ENCODE measurements at regions not wholly inside any gene's neighbourhood (a gene's known extent, or its start where the extent isn't known, plus 50 kb on each side); places are given as distances from the start of the nearest gene placed in this dataset.

DNA sequence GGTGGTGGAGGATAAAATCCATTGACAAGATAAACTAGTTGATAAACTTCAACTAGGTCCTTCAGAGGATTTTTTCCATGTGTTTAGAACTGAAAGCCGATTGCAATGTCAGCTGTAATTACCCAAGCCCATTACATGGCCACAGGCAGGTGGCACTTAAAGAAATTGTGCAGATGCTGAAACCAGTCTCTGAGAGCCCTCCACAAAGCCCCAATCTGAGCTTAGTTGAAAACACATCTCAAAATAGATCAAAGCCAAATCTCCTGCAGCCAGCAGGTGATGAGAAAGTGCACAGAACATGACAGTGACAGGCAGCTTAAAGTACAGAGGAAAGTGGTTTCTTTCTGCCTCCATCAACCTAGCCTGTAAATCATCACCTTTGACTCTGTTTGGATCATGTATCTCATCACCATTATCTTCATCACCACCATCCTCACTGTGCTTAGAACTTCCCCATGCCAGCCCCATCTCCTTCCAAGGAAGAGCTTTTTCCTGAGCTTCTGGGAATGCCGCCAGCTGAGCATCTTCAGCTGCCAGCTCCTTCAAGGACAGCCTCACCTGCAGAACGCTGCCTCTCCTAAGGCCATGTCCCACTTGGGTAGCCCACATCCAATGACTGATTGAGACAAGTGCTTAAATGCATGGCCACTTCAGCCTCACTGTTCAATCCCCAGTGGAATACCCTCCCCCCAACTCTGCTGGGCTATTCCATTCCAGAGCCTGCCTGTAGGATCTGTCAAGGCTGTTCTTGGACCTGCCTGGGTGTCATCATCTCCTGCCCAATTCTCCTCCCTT is 219.5 kb upstream of the TMEM132C start:
- no peak for DNase-seq
- TF ChIP-seq, protein P1, sequence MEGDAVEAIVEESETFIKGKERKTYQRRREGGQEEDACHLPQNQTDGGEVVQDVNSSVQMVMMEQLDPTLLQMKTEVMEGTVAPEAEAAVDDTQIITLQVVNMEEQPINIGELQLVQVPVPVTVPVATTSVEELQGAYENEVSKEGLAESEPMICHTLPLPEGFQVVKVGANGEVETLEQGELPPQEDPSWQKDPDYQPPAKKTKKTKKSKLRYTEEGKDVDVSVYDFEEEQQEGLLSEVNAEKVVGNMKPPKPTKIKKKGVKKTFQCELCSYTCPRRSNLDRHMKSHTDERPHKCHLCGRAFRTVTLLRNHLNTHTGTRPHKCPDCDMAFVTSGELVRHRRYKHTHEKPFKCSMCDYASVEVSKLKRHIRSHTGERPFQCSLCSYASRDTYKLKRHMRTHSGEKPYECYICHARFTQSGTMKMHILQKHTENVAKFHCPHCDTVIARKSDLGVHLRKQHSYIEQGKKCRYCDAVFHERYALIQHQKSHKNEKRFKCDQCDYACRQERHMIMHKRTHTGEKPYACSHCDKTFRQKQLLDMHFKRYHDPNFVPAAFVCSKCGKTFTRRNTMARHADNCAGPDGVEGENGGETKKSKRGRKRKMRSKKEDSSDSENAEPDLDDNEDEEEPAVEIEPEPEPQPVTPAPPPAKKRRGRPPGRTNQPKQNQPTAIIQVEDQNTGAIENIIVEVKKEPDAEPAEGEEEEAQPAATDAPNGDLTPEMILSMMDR (IDR thresholded peaks at IDR 0.05) = no peak
- TF ChIP-seq POLR2A (IDR thresholded peaks at IDR 0.05) = no peak
- Histone ChIP-seq H3K9me3 (no peaks in the 10 kb centered on the region), H3K27ac (no peak overlapping the region), H3K36me3 (no peaks in the 10 kb centered on the region), H3K27me3 (no peaks in the 10 kb centered on the region), H3K4me3 (no peak overlapping the region), H3K4me1 (no peaks in the 10 kb centered on the region)
- intact Hi-C loops (cut with DNase I) = no loop called here
- 67 to 76% methylated on average over 2 to 3 of the region's 3 CpGs for WGBS, 2 donors

DNA sequence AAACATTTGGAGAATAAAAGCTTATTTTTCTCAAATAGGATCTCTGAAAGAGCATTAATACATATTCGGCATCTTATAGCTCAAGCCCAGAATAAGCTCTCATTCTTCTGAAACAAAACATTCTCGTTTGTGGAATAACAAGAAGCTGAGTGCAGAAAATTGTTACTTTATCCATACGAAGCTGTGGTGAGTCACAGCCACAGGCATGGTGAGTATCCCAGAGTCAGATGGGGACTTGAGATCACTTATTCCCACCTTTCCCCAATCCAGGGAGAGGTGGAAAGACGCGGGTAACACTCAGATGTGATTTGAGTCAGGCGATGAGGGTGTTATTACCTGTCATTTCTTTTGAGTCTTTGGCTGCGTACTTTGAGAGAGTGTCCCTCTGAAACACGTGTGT is 214.6 kb upstream of the TMEM132C start:
- Histone ChIP-seq H3K27ac (no peak overlapping the region), H3K36me3 (no peaks in the 10 kb centered on the region)
- WGBS, 2 donors = 64 to 77% methylated on average over 8 of the region's 8 CpGs

DNA sequence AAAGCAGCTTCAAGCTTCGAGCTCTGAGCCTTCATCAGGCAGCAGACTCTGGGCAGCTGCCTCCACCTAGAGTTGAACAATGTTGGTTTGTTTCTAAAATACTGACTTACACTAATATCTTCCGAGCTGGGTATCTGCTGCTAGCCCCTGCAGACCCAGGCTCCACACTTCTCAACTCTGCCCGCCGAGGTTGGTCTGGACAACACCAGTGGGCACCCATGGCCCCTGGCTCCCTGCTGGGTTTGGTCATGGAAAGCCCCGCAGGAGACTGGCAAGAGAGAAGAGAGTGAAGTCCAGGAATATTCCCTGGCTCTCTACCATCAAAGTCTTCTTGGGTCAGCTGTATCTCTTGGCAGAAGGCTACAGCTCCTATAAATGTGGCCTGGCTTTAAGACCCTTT is 214.2 kb upstream of the TMEM132C start:
- Histone ChIP-seq H3K4me3 (no peak overlapping the region), H3K36me3 (no peaks in the 10 kb centered on the region), H3K27ac (no peak overlapping the region), H3K9me3 (no peaks in the 10 kb centered on the region), H3K27me3 (no peaks in the 10 kb centered on the region), H3K4me1 (no peaks in the 10 kb centered on the region)
- TF ChIP-seq, protein P1 (IDR thresholded peaks at IDR 0.05) = no peak
- no peak for TF ChIP-seq POLR2A (IDR thresholded peaks at IDR 0.05)
- WGBS, 2 donors = 57 to 73% methylated on average over 2 to 5 of the region's 5 CpGs
- DNase-seq = no peak
- intact Hi-C loops (cut with DNase I) = no loop called here

More for the DNA sequence above, 214.6 kb upstream of the TMEM132C start:
- Histone ChIP-seq H3K9me3 (no peaks in the 10 kb centered on the region), H3K27me3 (no peaks in the 10 kb centered on the region), H3K4me3 (no peak overlapping the region), H3K4me1 (no peaks in the 10 kb centered on the region)
- intact Hi-C loops (cut with DNase I) = no loop called here
- no peak for DNase-seq
- TF ChIP-seq, protein P1 (IDR thresholded peaks at IDR 0.05) = no peak
- no peak for TF ChIP-seq POLR2A (IDR thresholded peaks at IDR 0.05)

DNA sequence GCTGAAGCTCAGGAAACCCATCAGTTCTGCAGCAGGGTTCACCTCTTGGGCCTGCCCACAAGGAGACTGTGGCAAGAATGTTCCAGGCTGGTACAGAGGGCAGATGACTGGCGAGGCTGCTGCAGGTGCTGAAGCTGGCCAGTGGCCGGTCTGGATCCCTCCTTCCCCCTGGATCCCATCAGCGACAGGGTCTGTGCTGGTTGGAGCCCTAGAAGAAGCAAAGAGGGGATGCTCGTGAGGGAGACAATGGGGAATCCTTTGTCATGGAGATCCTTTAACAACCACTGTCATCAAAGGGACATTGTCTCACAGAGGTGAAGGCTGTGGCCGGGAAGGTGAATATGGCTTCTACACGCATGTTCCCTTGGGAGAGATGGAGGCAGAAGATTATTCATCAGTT is 211.4 kb upstream of the TMEM132C start:
- intact Hi-C loops (cut with DNase I) = no loop called here
- no peaks in the 10 kb centered on the region for H3K27me3 ChIP-seq
- no peak overlapping the region for H3K4me3 ChIP-seq
- no peak for DNase-seq
- no peak for TF ChIP-seq POLR2A (IDR thresholded peaks at IDR 0.05)
- TF ChIP-seq, protein P1 (IDR thresholded peaks at IDR 0.05) = no peak
- H3K4me1 ChIP-seq = no peaks in the 10 kb centered on the region
- 89 to 92% methylated on average over 4 to 5 of the region's 6 CpGs for WGBS, 2 donors
- H3K36me3 ChIP-seq = no peaks in the 10 kb centered on the region
- no peaks in the 10 kb centered on the region for H3K9me3 ChIP-seq
- H3K27ac ChIP-seq = no peak overlapping the region

DNA sequence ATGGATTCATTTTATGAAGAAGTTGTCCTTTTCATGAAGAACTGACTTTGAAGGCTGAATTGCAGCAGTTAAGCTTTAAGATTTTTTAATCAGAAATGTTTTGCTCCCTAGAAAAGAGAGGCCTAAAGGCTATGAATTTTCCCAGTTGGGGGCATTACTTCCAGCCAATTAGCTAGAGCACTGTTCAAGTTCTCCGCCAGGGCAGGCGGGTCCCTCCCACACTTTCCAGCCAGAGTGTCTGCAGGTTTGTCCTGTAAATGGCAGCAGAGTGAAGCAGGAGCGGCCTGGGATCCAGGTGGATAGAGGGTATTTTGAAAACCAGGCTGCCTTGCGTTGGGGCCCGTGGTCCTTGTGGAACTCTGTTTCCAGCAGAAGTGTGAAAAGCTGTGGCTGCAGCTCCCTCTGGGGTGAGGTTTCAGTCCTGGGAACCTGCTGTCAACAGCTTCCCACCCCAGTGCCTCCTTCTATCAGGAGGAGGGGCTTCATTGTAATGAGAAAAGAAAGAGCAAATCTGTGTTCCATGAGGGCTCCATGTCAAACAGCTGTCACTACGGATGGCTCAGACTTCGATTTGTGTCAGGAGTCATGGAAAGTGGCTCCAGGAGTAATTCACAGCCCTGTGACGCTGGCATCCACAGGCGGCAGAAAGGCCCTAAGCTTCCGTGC is 210.7 kb upstream of the TMEM132C start:
- no peak overlapping the region for H3K27ac ChIP-seq
- WGBS, 2 donors = 69 to 83% methylated on average over 5 to 6 of the region's 10 CpGs
- H3K4me3 ChIP-seq = no peak overlapping the region
- H3K4me1 ChIP-seq = no peaks in the 10 kb centered on the region
- TF ChIP-seq POLR2A (IDR thresholded peaks at IDR 0.05) = no peak
- TF ChIP-seq, protein P1 (IDR thresholded peaks at IDR 0.05) = no peak
- H3K27me3 ChIP-seq = no peaks in the 10 kb centered on the region
- H3K9me3 ChIP-seq = no peaks in the 10 kb centered on the region
- no peaks in the 10 kb centered on the region for H3K36me3 ChIP-seq
- intact Hi-C loops (cut with DNase I) = no loop called here
- DNase-seq = no peak
